HG02588 (cell line): ENCODE measurements at regions not wholly inside any gene's neighbourhood (a gene's known extent, or its start where the extent isn't known, plus 50 kb on each side); places are given as distances from the start of the nearest gene placed in this dataset.
"Not testable (repeated sequence)": the region's sequence is repeated elsewhere in the genome, so short reads cannot be mapped to it uniquely, and the experiment has no call there.

Experiments used
- ATAC-seq: cut with Tn5 transposase; IDR thresholded peaks from one replicate; pipeline ENCODE4 v1.9.1; 2021; ENCODE audit warnings: mild to moderate bottlenecking, moderate library complexity; ENCODE audit not compliant: unreplicated experiment

DNA sequence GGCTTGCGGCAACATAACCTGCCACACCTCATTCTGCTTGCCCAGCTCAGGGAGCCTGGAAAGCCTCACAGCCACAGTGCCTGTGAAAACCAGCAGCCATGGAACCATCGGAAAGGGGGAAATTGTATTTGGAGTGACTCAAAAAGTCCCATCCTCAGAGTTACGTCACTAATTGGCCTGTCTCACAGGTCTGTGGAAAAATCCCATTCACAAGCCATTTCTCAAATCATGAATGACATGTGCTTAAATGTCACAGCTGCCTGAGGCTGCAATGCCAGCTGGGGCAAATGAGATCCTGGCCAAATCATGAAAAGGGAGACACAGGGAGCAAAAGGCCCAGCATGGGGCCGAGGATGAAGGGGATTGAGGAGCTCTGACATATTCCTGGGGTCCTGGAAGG lies 486.9 kb upstream of the RAB6C start:
- ATAC-seq, result no peak

DNA sequence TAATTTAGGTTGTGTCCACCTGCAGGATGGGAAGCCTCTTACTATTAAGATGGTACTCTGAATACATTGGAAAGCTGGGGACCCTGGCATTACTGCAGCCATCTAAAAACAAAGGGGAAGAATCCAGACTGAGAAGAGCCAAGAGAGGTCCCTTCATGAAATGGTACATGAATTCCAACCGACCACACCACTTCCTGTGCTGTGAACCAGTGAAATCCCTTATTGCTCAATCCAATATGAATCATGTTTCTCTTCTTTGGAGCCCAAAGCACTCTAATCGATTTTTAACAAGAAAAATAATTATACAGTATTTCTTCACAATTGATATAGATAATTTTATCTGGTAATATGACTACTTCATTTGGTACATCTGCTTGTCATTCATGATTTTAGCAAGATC lies 479.7 kb upstream of the RAB6C start:
- ATAC-seq, result no peak

DNA sequence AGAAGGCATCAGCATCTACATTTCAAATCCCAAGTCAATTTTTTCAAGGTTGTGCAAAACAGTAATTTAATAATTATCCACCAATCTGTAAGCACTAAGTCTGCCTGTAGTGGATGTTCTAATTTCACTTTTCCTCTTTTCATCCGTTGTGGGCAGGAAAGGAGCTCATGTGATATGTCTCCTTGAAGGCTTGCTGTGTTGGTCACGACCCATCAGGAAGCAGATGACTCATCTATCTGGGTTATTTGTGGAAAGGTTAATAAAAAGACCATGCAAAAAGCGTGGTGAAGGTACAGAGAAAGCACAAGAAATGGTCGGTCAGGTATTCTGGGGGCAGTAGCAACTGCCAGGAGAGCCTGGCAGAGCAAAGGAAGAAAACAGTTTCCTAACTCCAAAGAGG lies 476.7 kb upstream of the RAB6C start:
- ATAC-seq, result no peak

DNA sequence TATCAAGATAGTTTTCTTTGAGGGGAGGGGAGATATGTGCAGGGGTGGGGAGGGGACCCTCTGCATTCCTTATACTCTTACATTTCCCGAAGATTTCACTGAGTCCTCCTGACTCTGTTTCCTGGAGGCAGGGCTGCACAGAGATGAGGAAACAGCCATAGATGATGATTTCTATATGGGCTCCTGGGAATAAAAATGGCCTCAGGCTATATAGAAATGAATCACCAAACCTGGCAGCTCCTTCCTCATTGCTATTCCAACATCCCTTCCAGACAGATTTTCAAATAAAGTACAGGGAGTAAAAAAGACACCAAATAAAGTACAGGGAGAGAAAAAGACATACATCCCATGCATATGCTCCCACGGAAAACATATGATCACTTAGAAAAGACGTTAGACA lies 474.8 kb upstream of the RAB6C start:
- no peak for ATAC-seq

DNA sequence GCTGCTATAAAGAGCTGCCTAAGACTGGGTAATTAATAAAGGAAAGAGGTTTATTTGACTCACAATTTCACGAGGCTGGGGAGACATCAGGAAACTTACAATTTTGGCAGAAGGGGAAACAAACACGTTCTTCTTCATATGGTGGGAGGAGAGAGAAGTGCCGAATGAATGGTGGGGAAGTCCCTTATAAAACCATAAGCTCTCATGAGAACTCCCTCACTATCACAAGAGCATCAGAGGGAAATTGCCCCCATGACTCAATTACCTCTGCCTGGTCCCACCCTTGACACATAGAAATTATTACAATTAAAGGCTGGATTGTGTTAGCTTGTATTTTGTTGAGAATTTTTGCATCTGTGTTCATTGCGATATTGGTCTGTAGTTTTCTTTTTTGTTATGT lies 460.5 kb upstream of the RAB6C start:
- no peak for ATAC-seq

DNA sequence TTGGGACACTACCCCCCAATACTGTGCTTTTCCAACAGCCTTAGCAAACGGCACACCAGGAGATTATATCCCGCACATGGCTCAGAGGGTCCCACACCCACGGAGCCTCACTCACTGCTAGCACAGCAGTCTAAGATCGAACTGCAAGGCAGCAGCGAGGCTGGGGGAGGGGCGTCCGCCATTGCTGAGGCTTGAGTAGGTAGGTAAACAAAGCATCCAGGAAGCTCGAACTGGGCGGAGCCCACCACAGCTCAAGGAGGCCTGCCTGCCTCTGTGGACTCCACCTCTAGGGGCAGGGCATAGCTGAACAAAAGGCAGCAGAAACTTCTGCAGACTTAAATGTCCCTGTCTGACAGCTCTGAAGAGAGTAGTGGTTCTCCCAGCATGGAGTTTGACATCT lies 447.3 kb upstream of the RAB6C start:
- not testable (repeated sequence) for ATAC-seq

DNA sequence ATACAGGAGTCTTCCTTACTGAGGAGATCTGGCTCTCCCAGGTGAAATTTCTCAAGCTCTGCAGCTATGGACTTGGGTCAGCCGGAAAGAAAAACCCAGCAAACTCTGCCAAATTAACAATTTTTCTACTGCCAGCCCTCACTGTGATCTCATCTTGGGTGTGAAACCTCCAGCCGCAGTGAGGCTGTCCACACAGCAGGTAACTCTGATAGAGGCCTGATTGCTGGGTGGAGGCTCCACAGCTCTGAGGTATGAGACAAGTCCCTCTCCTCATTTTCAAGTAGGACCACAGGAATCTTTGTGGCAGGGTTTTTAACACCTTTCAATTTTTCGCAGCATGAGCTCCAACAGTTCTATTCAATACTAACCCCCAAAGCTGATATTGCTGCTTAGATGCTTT lies 430.6 kb upstream of the RAB6C start:
- ATAC-seq, result no peak

DNA sequence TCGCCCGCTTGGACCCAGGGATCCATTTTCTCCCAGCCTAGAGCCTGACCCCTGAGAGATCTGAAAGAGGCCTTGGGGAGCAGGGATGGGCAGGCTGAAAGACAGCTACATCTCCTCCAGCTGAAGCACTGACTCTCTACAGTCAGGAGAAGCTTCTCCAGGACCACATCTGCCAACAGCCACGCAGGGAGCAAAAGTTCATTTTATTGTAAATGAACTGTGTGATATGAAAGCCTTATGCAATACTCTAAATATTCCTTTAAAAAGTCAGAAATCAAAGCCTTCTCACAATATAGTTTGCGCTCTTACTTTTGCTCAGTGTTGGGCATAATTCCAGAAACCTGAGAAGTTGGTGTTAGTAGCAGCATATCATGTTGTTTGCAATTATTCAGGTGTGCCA lies 428.9 kb upstream of the RAB6C start:
- no peak for ATAC-seq

DNA sequence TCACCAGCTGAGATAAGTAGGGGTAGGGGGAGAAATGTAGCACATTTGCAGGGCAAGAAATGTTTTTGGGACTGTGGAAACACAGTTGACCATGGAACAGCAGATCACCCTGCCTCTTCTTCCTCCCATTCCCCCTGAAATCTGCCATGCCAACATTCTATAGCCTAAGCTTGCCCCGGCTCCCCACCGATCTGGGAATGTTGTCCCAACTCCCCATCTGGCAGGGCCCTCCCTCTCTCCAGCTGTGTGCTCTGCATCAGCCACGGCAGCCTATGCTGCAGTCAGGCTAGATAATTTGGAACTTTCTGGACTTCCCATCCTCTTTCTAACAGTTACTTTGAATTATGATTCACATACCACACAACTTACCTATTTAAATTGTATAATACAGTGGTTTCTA lies 425.1 kb upstream of the RAB6C start:
- ATAC-seq, result no peak

DNA sequence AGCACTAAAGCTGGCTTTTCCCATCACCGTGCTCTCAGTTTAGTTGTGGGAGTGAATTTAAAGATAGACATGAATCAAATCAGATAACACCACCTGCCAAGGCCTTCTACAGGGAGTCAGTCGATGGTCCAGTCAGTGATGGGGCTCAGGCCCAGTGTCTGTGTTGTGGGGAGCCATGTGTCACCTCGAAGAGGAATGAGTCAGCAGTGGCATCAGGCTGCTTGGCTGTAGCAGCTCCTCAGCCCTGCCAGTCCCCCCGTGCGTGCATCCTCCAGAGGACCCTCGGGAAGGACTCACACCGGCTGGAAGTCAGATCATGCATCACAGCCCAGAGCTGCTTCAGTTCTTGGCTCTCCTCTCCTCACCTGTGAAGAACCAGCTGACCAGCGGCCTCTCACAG lies 420.4 kb upstream of the RAB6C start:
- no peak for ATAC-seq

DNA sequence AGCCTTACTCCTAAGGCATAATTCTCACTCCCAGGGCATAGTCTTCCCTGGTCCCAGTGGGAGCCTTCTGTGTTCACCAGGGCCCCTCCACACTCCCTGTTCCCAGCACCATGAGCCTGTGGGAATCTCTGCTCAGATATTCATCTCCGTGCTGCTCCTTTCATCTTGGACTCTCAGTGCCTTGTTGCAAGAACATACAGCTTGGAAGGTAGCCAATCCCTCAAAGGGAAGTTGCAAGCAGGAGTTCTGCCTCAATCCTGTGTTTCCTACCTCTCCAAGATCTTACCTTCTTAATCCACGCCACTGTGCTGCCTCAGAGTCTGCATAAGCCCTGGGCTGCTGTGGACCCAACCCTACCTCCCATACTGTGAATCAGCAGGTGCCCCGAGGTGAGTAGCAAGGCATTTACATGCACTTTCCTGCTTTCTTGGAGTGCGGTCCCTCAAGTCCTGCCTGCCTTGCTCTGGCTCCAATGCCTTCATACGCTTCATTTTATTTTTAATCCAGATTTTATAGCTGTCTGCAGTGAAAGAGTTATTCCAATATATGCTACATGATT lies 413.8 kb upstream of the RAB6C start:
- no peak for ATAC-seq

DNA sequence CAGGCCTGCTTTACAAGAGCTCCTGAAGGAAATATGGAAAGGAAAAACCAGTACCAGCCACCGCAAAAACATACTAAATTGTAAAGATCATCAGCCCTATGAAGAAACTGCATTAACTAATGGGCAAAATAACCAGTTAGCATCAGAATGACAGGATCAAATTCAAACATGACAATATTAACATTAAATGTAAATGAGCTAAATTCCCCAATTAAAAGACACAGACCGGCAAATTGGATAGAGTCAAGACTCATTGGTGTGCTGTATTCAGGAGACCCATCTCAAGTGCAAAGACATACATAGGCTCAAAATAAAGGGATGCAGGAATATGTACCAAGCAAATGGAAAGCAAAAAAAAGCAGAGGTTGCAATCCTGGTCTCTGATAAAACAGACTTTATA lies 408.7 kb upstream of the RAB6C start:
- ATAC-seq, result not testable (repeated sequence)

DNA sequence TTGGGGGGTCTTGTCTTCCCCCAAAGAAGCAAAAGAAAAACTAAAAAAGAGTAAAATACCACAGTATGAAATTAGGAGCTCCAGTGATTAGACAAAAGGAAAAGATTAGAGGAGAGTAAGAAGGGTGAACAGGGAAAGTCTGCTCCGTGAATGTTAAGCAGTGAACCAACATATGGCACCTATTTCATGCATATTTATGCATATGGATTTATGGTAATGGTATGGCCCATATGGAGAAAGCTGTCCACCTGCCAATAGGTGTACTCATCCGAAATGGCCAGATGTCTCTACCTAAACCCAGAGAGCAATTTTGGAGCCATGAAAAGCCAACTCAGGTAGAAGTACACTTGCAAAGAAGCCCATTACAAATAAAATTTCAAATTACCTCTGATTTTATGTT lies 404.0 kb upstream of the RAB6C start:
- no peak for ATAC-seq

DNA sequence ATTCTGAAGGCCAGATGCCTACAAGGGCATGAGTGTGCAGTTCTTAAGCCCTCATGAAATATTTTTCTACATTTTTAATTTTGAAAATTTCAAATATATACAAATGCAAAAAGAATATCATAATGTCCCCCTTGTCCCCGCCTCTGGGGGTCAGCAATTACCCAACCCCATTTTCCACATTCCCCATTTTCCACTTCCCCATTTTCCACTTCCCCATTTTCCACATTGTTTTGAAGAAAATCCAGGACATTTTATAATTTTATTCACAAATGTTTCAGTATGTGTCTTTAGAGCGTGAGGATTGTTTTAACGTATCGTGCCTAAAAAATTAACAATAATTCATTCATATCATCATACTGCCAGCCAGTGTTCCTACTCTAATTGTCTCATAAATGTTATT lies 403.6 kb upstream of the RAB6C start:
- ATAC-seq, result no peak

DNA sequence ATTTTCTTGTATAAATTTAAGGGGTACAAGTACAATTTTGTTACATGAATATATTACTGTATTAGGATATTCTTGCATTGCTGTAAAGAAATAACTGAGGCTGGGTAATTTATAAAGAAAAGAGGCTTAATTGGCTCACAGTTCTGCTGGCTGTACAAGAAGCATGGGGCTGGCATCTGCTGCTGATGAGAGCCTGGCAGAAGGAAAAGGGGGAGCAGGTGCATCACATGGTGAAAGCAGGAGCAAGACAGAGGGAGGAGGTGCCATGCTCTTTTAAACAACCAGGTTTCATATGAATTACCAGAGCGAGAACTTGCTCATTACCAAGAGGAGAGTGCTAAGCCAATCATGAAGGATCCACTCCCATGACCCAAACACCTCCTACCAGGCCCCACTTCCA lies 399.5 kb upstream of the RAB6C start:
- ATAC-seq, result no peak

DNA sequence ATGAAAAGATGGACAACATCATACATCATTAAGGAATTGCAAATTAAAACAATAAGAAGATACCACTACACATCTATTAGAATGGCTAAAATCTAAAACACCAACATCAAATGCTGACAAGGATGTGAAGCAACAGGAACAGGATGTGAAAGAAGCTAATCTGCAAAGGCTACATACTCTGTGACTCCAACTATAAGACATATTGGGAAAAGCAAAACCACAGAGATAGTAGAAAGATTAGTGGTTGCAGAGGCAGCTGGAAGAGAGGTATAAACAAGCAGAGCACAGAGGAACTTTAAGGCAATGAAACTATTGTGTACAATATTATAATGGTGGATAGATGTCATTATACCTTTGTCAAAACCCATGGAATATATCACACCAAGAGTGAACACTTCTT lies 393.7 kb upstream of the RAB6C start:
- no peak for ATAC-seq

DNA sequence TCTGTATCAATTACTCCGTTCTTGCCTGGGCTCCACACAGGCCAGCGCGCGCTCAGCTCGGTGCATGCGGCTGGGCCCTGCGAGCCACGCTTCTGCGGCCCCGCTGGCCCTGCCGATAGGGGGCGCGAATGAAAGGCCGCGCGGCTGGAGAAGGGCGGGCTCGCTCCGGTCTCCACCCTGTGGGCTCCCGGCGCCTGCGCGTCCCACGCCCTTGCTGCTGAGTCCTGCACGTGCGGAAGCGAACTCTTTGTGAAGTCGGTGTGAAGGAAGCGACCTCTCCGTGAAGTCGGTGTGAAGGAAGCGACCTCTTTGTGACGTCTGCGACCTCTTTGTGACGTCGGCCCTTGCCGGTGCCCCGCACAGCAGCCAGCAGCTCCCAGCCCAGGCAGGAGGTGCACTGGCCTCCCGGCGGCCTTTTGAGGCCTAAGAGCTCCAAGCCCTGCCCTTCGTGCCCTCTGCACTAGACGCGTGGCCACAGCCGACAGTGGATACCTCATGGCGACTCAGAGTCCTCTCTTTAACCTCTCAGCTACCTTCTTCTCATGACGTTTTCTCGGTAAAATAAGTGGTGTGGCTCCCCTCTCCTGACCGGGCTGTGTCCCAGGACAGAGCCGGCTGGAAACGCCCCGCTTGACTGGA lies 391.9 kb upstream of the RAB6C start:
- no peak for ATAC-seq

DNA sequence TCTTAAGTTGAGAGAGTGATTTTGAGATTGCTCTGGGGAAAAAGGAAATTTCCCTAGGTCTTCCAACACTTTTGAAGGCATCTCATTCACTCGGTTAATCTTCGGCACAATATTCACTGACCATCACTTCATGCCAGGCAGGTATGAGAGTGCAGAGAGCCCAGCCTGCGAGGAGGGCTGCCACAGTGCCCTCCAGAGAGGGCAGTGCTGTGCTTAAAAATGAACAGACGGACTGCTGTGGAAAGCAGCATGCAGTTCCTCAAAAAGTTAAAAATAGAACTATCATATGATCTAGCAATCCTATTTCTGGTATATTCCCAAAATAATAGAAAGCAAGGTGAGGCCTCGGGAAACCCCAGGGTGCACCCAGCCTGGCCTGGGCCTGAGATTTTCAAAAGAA lies 374.9 kb upstream of the RAB6C start:
- ATAC-seq, result no peak

DNA sequence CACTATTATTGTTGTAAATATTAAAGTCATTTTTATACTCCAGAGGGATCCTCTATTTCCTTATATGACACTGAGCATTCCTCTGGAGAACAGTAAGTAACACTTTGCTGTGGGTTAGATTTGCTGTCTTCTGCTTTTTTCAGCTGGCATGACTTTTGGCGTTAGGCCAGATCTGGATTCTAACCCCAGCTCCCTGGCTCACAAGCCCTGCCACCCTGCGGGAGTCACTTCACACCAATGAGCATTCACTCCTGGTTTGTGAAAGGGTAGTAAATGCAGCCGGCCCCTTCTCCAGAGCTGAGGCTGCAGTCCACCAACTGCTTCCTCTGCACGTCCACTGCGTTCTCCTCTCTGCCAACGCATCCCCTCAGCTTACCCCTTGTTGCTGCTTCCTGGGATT lies 373.8 kb upstream of the RAB6C start:
- ATAC-seq, result no peak

DNA sequence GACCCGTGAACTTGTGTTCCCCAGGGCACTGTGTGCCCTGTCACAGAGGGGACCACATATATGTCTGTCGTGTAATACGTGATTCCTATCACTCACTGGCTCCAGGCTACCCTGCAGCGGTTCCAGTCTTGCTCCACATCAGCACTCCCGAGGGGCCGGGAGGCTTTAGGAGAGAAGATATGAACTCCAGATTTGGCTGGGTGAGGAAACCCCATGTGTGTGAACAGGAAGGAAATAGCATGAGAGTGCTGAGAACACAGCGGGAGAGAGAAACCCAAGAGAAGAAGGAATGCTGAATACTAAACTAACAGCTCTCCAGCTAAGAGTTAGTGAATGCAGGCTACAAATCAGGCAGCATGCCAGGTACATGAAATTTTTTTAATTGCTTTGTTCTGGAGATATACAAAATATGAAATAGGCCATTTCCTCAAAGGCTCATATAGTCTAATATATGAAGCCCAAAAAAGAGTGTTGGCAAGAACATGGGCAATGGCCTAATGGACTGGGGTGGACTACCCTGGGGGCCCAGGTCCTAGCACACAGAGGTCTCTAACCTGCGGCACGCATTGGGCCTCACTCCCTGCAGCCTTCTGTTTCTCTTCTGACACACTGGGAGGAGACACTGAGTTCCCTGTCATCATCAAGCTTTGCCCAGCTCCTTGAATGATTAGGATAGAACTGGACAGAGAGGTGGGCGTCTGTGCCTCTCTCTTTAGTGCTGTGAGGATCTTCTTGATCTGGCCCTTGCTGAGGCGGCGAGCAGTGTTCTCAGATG lies 372.8 kb upstream of the RAB6C start:
- no peak for ATAC-seq

DNA sequence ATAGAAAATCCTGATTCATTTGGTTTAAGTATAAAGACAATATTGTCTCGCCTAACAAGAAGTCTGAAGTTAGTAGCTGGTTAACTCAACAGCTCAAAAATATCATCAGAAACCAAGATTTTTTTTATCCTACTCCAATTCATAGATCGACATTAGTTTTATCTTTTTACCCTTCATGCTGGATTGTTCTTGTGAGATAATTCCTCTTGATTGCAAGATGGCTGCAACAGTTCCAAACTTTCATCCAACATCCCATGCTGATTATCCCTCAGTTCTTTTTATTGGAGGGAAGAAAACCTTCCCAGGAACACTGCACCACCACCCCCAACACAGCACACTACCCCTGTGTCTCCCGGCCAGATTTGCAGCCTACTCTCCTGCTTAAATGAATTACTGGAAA lies 370.2 kb upstream of the RAB6C start:
- ATAC-seq, result no peak

DNA sequence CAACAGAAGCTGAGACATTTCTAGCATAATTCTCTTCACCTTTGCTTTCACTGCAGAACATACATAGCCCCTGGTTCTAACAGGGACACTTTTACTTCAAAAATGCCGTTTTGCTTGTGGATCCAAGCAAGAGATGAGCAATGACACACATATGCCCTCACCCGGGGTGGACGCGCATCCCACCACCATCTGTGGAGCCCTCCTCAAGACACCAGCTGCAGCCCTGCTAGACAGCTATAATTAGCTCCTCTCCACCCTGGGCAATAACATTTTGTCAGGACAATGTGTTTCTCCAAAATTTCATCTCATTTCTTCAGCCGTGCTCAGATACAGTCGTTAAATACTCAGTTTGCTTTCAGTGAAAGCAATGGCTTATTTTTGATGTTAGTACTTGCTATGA lies 368.7 kb upstream of the RAB6C start:
- no peak for ATAC-seq

DNA sequence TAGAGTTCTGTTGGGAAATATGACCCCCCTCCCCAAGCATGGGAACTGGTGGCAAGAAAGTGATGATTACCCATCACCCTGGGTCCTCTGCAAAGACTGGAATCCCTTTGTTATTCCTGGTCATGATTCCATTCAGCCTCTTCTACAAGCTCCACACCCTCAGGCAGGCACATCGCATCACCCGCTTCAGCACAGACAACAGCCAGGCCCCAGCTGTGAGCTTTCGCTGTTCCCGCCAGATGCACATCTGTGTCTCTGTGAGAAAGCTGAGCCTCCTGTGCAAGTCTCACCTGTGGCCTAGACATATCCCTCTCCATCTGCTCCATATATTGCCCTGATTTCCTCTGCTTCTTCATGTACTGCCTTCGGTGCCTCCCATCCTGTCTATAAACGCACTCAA lies 368.0 kb upstream of the RAB6C start:
- no peak for ATAC-seq
